NCI-H526 treated with DMSO at 0.1 percent for 48 hours (cell line): ENCODE measurements at regions not wholly inside any gene's neighbourhood (a gene's known extent, or its start where the extent isn't known, plus 50 kb on each side); places are given as distances from the start of the nearest gene placed in this dataset.
"Not testable (repeated sequence)": the region's sequence is repeated elsewhere in the genome, so short reads cannot be mapped to it uniquely, and the experiment has no call there.

ENCODE experiments used
- DNase-seq: peaks from one replicate; lab custom pipeline; 2025; lab: John Stamatoyannopoulos, UW

GRCh38 chr2:109692013-109692743, 78.0 kb downstream of the SOWAHC start:
- peak; percentile 94 for DNase-seq

- DNase-seq, result not testable (repeated sequence)
Observed at GRCh38 chr2:109692831-109693230, 78.7 kb downstream of the SOWAHC start.

- not testable (repeated sequence) for DNase-seq
Observed at GRCh38 chr2:109693292-109693691, 79.1 kb downstream of the SOWAHC start.

- no peak for DNase-seq
Observed at GRCh38 chr2:109694190-109694589, 80.0 kb downstream of the SOWAHC start.

- no peak for DNase-seq
Observed at GRCh38 chr2:109695290-109695689, 81.1 kb downstream of the SOWAHC start.

- no peak for DNase-seq
Observed at GRCh38 chr2:109699646-109700045, 85.5 kb downstream of the SOWAHC start.

GRCh38 chr2:109700680-109701274, 86.6 kb downstream of the SOWAHC start:
- no peak for DNase-seq

GRCh38 chr2:109701362-109701761, 87.2 kb downstream of the SOWAHC start:
- no peak for DNase-seq

- DNase-seq, result no peak
Observed at GRCh38 chr2:109702250-109702985, 88.3 kb downstream of the SOWAHC start.

- DNase-seq, result no peak
Observed at GRCh38 chr2:109703077-109703476, 88.9 kb downstream of the SOWAHC start.

GRCh38 chr2:109703798-109704197, 89.6 kb downstream of the SOWAHC start:
- DNase-seq, result no peak

- DNase-seq, result no peak
Observed at GRCh38 chr2:109707281-109708147, 86.6 kb upstream of the RGPD5 start.

- no peak for DNase-seq
Observed at GRCh38 chr2:109710505-109711229, 83.4 kb upstream of the RGPD5 start.

- DNase-seq, result no peak
Observed at GRCh38 chr2:109711230-109712122, 82.6 kb upstream of the RGPD5 start.

- DNase-seq, result no peak
Observed at GRCh38 chr2:109712123-109712449, 82.0 kb upstream of the RGPD5 start.

- DNase-seq, result no peak
Observed at GRCh38 chr2:109712746-109713145, 81.4 kb upstream of the RGPD5 start.

- no peak for DNase-seq
Observed at GRCh38 chr2:109715313-109715805, 78.7 kb upstream of the RGPD5 start.

GRCh38 chr2:109716596-109716995, 77.5 kb upstream of the RGPD5 start:
- DNase-seq, result not testable (repeated sequence)

GRCh38 chr2:109718139-109718538, 76.0 kb upstream of the RGPD5 start:
- DNase-seq, result no peak

GRCh38 chr2:109719871-109720270, 74.2 kb upstream of the RGPD5 start:
- DNase-seq, result no peak
